NCI-H1092 treated with DMSO at 0.1 percent for 48 hours (cell line): ENCODE measurements at regions not wholly inside any gene's neighbourhood (a gene's known extent, or its start where the extent isn't known, plus 50 kb on each side); places are given as distances from the start of the nearest gene placed in this dataset.

Experiments used
- DNase-seq: peaks from one replicate; lab custom pipeline; 2025; lab: John Stamatoyannopoulos, UW

- DNase-seq, result no peak
Observed at GRCh38 chr20:57943950-57944349, 234.1 kb upstream of the PMEPA1 start.

DNA sequence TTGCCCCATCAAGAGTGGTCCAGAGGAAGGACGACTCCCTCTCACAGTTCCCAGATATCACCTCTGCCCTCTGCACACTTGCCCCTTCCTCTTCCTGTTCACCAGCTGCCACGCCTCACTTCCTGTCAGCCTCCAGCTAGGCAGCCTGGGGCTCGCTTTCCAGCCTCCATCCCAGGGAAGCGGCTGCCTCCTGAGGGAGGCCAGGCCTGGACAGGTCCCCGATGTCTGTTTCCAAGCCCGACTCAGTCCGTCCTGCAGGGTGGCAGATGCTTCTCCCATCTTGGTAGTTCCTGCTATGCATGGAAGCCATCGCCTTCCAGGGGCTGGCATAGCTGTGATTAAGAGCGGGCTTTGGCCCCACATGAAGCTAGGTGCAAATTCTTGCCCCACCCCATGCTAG, 233.5 kb upstream of the PMEPA1 start:
- DNase-seq, result no peak

DNA sequence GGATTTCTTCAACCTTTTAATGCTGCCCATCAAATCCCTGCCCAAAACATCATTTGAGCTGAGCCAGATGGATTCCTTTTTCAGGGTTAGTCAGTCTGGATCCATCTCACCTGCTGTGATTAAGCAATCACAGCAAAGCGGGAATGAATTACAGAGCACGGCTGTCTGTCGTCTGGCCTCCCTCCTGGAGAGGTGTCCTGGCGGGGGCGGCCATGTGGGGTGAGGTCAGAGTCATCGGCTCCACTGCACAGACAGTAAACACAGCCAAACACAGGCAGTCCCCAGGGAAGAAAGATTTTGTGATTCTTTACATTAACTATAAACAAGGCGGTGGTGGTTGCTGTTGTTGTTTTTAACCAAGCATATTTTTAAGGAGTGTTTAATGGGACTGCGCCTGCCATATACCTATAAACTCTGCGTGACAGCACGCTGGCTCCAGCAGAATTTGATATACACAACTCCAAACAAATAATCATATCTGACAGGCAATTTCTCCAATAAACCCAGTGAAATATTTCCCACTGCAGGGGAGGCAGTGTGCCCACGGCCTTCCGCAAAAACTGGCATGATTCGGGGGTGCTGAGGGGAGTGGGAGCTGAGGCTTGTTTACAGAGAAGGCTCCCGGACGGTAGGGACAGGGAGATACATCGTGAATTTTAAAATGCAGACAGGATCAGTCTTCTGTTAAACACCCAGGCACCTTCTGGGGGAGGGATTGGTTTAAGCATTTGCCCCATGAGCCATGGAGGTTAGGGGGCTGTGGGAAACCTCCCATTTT, 232.0 kb upstream of the PMEPA1 start:
- no peak for DNase-seq

DNA sequence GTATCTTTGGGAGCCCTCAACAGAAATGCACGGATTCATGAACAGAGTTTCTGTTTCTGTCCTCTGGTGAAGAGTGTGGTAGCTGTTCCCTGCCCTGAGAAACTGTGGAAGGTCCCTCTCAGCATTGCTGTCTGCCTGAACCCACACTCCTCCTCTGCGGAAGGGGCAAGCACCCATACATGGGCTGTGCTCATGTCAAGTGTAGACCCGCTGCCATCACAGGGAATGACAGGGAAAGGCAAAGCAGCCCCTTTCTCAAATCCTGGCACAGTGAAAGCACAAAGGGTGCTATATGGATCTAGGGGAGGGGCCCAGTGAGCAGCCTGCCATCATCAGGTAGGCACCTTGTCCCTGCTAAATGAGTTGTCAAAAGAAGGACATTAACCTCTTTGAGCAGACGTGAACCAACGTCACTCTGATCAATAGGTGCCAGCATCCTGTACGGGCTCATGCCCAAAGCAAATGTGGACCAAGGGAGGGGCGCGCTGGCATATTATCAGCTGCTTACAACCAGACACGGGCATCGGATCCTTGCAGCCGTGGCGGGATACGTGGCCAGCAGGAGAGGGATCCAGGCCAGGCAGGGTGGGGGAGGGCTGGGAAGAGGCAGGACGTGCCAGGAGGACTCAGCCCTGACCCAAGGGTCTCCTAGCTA, 231.2 kb upstream of the PMEPA1 start:
- DNase-seq, result no peak

DNA sequence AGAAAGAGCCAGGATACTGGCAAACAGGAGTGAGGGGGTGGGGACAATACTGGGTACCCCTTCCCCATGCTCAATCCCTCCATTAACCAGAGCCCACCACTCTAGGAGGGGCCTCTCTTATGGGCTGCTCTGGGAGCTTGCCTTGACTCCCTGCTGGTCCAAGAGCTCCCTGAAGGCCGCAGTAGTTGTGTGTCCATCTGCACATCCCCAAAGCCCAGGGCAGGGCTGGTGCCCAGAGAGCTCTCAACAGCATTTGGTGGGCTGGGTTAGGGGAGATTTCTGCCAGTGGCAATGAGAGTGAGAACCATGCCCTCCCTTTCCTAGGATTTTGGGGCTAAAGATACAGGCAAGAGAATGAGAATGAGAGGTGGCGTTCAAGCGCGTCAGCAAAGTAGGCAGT, 230.6 kb upstream of the PMEPA1 start:
- DNase-seq, result no peak

DNA sequence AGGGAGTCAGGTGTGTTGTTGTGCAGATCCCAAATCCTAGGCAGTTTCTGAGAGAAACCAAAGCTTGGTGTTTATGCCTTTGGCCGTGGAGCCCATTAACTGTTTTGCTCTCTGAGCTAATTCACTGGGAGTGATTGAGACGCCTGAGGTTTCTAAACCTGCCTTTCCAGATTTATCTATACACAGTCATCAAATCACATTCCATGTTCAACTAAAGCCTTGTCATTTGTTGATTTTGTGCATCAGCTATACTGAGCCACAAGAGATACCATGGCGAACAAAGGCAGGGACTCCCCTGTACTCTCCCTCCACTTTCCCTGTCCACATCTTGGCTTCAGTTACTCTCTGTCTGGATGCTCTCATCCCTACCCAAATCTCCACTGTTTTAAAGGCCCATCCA, 229.7 kb upstream of the PMEPA1 start:
- DNase-seq, result no peak

DNA sequence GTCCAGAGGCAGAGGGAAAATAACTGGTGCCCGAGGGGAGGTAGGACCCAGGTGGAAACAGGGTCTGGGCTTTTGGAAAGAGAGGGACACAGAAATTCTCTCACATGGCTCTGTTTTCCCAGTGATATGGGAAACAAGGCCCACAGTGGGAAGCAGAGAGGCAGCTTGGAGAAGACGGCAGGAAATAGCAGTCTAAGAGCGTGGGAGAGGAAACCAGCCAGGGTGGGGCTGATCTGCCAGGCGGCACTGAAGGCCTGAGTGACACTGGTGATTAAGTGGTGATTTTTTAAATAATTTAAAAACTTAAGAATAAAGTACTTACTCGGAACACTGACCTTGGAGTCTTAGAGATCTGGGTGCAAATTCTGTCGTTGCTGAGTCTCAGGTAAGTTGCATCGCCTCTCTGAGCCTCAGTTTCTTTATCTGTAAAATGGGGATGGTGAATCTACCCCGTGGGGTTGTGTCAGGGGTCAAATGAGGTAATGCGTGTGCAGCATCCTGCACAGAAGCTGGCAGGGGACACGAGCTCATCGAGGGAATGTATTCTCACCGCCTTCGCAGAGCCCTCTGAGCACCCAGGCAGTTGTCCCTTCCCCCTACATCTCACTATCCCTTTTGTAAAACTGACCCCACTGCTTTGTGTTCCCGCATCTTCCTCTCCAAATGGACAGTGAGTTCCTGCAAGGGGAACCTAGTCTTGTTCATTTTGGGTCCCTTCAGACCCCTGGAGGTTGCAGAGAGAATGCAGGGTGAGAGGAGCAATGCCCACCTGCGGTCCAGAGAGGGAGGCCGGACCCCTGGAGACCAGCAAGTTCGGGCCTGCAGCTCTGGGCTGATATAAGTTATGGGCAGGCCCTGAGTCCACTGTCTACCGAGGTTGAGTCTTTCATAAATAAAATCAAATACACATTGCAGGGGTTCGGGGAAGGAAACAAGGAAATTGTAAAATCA, 228.6 kb upstream of the PMEPA1 start:
- DNase-seq, result no peak

DNA sequence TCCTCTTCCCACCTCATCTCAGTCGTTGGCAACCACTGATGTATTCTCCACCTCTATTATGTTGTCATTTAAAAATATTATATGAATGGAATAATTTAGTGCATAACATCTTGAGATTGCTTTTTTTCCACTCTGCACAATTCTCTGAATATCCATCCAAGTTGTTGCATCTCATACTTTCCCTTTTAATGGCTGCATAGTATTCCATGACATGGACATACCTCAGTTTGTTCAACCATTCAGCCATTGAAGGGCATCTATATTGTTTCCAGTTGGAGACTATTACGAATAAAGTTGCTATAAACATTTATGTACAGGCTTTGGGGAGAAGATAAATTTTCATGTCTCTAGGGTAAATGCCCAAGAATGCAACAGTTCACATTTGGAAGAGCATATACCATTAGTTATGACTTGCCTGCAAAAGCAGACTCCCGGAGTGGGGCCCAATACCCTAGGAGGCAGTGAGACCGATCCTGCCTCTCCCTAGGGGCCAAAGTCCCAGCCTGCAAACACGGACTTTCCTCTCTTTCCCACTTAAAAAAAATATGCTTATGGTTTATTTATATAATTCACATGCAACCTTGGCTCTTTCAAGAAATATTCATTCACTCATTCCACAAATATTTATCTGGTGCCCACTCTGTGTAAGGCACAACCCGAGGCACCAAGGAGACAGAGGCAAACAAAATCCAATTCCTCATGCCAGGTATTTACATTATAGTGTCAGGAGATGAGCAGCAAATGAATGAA, 227.0 kb upstream of the PMEPA1 start:
- DNase-seq, result no peak

DNA sequence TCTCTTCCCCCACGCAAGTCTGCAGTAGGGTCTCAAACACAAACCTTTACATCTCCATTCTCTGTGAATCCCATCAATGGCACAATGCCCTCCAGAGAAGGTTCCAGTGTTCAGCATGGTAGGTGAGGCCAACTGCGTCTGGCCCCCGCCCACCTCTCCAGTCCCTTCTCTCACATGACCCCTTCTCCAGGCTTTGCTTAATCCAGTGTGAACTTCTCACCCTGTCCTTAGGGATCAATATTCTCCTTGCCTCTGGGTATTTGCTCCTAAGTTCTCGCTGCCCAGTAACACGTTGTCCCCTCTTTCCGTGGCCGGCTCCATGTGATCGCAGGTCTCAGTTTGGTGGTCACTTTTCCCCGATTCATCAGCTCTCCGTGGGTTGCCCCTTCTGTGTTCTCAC, 225.1 kb upstream of the PMEPA1 start:
- DNase-seq, result no peak

DNA sequence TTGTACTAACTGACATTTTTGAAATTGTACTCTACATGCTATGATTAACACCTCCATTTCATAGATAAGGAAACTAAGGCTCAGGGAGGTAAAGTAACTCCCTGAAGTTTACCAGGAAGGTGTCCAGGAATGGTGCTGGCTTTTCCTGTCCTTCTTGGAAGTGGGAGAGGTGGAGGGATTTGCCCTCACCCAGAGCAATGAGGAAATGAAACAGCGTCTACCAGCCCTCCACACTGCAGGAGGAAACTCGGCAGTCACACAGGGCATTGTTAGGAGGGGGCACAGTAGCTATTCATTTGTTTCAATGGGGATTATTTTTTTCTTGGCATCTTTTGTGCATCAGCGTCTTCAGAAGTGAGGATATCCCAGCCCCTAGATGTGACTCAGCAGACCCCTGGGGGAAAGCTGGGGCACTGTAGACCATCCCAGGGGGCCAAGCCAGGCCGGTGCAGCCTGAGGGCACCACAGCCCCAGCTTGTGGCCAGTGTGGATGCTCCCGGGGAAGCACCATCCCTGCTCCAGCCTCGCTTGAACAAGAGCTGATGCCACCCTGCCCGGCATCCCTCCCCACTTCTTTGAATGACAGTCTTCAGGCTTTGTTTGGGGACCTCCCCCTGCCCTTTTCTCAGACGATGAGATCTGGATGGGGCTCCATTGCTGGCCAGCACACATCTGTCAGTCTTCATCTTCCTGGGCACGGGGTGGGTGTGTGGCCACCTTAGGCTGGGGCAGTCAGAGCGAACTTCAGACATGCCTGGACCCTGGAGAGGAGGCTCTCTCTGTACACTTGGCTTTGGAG, 224.4 kb upstream of the PMEPA1 start:
- DNase-seq, result no peak

- DNase-seq, result no peak
Observed at GRCh38 chr20:57932227-57932864, 222.5 kb upstream of the PMEPA1 start.

DNA sequence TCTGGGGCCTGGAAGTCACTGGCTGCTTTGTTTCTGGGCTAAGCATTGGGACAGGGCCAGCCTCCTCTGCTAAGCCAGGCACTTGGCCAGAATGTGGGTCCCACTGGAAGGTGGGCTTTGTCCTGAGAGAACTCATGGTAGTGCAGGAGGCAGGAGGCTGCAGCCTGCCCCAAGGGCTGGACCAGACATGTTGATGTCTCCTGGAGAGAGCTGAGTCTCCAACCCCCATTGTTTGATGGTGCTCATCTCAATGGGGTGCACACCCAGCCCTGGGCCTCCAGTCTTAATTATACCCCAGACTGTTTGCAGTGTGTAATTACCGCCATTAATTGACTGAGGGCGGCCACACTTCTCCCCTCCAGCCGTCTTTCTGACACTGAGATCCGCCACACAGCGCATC, 220.5 kb upstream of the PMEPA1 start:
- peak; percentile 18 for DNase-seq

- no peak for DNase-seq
Observed at GRCh38 chr20:57928181-57928967, 218.6 kb upstream of the PMEPA1 start.

DNA sequence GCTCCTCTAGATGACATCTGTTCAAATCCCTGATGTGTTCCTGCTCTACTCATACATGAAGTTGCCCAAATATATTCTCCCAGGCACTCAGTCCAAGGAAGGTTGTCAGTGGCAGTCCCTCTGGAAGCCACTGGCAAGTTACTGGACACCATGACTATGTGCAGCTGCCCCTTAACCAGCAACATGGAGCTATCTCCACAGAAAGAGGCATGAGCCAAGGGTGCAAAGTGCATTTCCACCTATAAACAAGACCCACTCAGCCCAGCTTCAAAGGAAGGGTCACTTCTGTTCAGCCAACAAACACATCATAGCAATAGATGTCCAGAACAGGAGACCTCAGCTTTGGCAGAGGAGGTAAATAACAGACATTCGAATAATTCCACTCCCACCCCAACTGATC, 217.6 kb upstream of the PMEPA1 start:
- DNase-seq, result no peak

GRCh38 chr20:57922706-57923105, 212.9 kb upstream of the PMEPA1 start:
- no peak for DNase-seq

- no peak for DNase-seq
Observed at GRCh38 chr20:57922083-57922482, 212.3 kb upstream of the PMEPA1 start.

- DNase-seq, result no peak
Observed at GRCh38 chr20:57921676-57922075, 211.9 kb upstream of the PMEPA1 start.

DNA sequence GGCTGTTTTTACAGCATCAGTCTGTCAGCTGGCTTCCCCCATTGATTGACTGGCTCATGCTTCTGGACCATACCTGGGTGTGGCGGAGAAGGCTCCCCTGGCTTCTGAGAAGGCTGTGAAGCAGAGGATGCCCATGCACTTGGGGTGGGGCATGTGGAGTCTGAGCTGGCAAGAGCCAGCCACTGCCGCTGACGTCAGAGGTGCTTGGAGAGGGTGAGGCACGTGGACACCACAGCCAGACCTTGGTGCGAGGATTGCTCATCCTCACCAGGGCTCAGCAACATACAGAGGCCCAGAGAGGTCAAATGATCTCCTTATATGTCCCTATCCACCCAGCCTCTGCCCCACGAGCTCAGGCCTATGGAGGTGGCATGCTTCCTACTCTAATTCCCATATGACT, 211.2 kb upstream of the PMEPA1 start:
- no peak for DNase-seq

DNA sequence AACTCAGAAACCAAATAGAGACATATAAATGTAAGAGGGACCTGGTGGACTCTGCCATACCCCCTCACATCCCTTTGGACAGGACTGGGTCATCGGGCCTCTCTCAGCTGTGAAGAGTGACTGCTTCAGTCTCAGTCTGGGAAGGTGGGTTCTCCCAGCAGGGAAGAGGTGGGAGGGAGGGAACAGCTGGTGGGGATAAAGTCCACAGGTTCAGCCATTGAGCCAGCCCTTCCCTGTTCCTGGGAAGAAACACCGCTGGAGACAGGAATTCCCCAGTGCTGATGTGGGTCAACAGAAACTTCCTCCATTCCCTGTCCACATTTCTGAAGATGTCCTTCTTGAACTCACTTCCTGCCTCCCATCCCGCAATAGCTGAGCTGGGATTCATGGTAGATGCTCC, 209.2 kb upstream of the PMEPA1 start:
- no peak for DNase-seq

DNA sequence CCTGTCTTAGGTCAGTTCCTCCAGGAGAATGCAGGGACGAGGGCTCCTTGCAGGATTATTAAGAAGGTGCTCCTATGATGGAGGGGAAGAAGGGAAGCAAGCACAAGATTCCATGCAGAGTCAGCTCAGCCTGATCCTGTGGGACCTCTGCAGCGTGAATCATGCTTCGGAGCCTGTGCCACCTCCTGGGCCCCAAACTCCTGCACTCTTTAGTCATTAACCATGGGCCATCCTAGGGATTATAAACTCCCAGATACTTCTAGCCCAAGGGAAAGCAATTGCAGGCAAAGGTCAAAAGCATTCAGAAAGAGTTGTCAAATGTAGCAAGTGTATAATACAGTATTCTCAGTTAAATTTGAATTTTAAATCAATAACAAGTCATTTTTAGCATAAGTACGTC, 208.7 kb upstream of the PMEPA1 start:
- no peak for DNase-seq
